GM19240 (cell line): ENCODE measurements at regions not wholly inside any gene's neighbourhood (a gene's known extent, or its start where the extent isn't known, plus 50 kb on each side); places are given as distances from the start of the nearest gene placed in this dataset.

Experiments
- DNase-seq: peaks from one replicate; pipeline ENCODE4 v3.0.0; 2011; ENCODE audit warnings: low spot score; ENCODE audit not compliant: insufficient read length

DNA sequence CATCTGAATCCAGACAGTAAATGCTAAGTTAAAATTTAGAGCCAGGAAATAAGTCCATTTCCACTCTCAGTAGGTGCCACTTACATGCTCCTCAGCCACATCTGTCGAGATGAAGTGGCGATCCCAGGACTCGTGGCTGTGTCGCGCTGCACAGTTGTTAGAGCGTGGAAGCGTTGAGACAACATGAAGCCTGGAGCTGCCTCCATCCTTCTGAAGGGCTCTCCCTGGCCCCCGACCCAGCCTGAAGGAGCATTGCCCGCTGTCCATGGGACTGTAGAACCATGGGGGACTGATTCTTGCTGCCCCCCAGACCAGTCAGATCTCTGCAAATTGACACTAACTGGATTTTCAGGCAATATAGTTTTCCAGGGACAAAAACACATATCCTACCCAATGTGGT, 58.9 kb downstream of the IRX1 start:
- DNase-seq = no peak

- DNase-seq = no peak
Measured at GRCh38 chr5:3656803-3657202, 61.2 kb downstream of the IRX1 start.

GRCh38 chr5:3657364-3658022, 61.9 kb downstream of the IRX1 start:
- no peak for DNase-seq

DNA sequence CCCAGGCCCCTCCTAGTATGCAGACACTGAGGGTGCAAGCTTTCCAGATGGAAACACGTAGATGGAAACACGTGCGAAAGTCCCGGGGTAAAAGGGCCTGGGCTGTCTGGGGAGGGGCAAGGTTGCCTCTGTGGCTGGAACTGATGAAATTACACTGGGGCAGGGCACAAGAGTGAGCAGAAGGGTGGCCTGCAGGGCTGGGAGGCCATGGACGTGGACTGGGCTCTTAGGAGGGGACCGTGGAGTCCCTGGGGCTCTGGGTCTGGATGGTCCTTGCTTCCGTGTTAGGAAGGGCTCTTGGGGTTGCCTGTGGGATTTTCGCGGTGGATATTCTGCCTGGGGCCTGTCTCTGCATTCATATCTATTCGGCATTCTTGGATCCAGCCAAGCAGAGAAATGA, 63.3 kb downstream of the IRX1 start:
- DNase-seq = no peak

DNA sequence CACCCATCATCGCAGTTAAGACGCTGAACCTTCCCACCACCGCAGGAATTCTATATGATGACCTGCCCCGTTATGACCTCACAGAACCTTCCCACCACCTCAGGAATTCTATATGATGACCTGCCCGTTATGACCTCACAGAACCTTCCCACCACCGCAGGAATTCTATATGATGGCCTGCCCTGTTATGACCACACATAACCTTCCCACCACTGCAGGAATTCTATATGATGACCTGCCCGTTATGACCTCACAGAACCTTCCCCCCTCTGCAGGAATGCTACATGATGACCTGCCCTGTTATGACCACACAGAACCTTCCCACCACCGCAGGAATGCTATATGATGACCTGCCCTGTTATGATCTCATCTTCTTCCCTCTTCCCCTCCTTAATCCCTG, 64.3 kb downstream of the IRX1 start:
- DNase-seq = no peak

- no peak for DNase-seq
Measured at GRCh38 chr5:3660630-3661029, 65.0 kb downstream of the IRX1 start.

- DNase-seq = no peak
Measured at GRCh38 chr5:3661755-3662296, 66.2 kb downstream of the IRX1 start.

DNA sequence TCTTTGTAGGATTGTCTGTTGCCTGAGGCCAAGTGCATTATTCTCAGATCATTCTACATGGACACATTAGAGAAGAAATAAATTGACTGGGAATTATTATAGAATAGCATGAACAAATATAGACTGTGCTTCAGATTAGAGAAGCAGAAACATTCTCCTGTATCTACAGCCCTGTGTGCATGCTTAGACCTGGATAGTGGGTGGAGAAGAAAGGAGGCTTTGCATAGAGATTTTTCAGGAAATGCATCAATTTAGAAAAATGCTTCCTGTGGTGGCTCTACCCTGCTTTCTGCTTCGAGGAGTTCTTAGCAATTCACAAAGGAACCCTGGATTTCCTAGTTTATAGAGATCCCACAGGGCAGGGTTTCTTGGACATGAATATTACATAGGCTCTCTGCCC, 66.7 kb downstream of the IRX1 start:
- DNase-seq = no peak

GRCh38 chr5:3671337-3671736, 75.7 kb downstream of the IRX1 start:
- no peak for DNase-seq

GRCh38 chr5:3678801-3679200, 83.2 kb downstream of the IRX1 start:
- DNase-seq = no peak

DNA sequence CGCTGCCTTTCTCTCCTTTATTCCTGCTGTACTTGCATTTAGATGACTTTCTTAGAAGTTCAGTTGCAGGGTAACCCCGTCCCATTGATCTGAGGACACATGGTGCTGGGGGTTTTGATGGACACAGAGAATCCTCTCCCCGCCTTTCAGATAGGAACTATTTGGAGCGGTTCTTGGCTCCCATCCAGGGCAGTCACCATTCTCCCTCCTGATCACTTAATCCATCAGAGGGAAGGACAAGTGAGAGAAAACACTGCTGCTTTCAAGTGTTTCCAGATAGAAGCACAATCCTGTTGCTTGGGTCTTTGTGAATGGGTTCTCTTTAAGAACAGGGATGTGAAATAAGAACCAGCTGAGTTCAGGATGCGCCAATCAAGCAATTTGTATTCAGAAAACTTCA, 85.2 kb downstream of the IRX1 start:
- DNase-seq = no peak

DNA sequence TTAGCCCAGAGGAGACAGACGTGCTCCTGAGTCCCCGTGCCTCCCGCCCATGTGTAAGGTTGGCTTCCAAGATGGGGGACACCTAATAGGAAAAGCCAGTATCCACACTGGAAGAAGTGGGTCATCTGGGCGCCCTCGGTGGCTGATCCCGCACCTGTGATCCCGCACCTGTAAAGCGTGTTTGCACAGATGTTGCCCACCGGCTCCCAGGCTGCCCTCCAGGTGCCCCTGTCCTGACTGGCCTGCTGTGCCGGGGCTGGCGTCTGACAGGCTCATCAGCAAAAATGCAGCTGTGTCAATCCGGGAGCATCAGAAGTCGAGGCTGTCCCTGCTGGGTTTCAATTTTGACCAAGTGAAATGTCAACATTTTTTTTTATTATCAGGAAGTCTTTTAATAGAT, 88.5 kb downstream of the IRX1 start:
- no peak for DNase-seq

GRCh38 chr5:3684771-3685354, 89.2 kb downstream of the IRX1 start:
- no peak for DNase-seq

DNA sequence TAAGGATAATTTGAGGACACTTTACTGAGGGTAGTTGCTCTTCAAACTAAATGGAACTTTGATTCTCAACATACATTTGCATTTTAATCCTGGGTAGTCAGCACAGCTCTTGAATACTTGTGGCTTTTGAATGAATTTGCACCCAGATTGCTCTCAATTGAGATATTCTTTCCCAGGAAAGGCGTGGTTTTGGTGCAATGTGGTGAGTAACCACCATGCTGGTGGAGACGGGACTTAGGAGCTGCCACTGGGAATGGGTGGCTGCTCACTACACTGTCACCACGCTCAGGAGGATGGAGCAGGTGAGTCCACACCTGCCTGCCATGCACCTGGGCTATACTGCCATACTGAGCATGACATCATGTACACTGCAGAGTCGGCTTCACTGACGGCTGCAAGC, 99.2 kb downstream of the IRX1 start:
- DNase-seq = no peak

- DNase-seq = no peak
Measured at GRCh38 chr5:3695818-3696217, 100.2 kb downstream of the IRX1 start.

DNA sequence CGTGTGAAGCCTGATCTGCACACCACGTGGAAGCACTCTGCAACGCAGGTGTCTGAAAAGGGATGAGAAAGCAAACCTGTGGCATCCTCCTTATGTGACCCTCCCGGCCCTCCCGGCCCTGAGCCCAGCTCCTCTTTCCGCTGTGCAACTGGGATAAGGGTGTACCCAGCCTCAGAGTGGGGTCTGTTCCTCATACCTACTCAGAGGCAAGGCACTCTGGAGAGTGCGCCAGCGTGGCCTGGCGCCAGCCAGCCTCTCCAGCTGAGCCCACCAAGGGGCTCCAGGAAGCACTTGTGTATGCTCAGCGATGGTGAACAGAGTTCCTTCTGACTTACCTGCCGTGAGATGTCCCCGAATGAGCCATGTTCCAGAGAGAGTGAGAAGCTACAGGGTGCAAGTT, 102.8 kb downstream of the IRX1 start:
- no peak for DNase-seq

- DNase-seq = no peak
Measured at GRCh38 chr5:3701694-3702093, 106.1 kb downstream of the IRX1 start.

- no peak for DNase-seq
Measured at GRCh38 chr5:3704661-3705060, 109.0 kb downstream of the IRX1 start.

DNA sequence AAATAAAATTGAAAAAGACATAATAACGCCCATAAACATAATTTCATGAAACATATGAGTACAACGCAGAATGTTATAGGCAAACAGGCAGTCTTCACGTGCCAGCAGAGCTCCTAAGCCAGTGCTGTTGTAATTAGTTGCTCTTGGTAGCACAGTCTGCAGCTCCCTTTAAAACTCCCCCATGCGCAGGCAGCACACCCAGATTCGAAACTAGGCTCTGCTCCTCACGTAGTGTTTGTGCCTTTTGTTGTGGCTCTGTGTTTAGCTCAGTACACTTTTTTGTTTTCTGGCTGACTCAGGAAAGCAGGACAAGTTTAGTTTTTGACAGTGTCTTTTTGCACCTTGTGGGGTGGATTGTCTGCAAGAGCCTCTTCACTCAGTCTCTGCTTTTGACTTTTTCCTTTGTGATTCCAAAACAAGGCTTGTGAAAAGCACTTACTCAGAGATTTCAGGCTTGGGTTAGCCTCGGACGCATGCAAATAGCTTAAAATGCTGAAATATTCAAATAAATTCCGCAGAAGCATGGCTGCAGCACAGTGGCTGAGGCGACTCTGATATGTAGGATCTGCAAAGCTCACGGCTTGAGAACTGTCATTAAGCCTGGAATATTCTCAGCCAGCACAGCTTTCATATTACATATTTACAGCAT, 113.6 kb downstream of the IRX1 start:
- no peak for DNase-seq

DNA sequence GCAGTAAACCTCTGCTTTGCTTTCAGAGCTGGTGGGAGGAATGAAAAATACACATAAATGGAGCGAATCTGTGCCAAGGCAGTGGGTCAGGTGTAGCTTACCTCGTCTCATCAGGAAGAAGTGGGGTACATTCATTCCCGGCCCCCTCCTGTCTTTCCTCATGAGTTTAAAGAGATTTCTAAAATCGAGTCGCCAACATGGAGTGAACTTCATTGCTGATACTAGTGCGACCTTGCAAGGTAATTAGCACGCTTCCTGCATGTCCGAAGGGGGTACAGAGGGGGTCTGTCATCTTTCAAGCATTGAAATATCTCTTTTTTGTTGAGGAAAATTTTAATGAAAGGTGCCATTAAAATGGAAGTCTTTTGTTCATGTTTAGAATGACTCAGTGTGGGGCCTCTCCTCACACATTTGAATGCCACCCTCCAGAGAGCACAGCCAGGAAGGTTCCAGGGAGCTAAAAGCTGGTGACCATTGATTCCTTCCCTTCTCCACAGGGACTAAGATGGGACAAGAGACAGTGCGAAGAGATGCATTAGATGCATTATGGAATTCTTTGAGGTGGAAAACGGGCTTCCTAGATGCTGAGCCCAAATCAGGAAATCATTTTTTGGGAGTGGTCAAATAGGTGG, 114.2 kb downstream of the IRX1 start:
- no peak for DNase-seq

DNA sequence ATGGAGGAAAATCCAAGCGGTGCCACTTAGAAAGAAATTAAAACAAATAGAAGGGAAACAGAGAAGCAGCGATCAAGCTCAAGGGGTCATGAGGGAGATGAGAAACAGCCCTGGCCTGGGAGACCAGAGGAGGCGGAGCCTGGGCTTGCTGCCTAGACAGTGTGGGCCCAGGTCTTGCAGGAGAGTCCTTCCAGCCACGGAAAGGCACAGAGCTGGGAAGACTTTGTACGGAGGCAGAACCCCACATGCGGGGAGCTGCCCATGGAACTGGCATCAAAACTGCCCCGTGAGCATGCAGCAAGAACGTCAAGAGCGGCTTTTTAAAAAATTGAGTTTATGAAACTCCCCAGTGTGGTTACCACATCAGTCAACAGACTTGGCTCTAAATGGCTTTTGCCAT, 119.4 kb downstream of the IRX1 start:
- DNase-seq = no peak

GRCh38 chr5:3729631-3730030, 134.0 kb downstream of the IRX1 start:
- no peak for DNase-seq
